ENCODE measurements at regions not wholly inside any gene's neighbourhood (a gene's known extent, or its start where the extent isn't known, plus 50 kb on each side); places are given as distances from the start of the nearest gene placed in this dataset.

GRCh38 chr5:104652271-104652861 is 1089.8 kb upstream of the NUDT12 start:
- dilution Hi-C loops (cut with MboI; ENCODE audit: extremely low pct_ligation_motif_present, low sequenced_read_pairs) (no loop called here), intact Hi-C loops (cut with micrococcal nuclease) (no loop called here)
- BruUV-seq (replicated peaks) = no TSS peak
- H3K27me3 ChIP-seq (ENCODE audit: control insufficient read depth in 2 of 2, insufficient read depth in 2 of 2, low read length in 2 of 2) = no peaks in the 10 kb centered on the region
- no peak overlapping the region for H3K27ac ChIP-seq (ENCODE audit: insufficient read depth, low read depth, low read length)
- TF ChIP-seq GATA2 (IDR thresholded peaks at IDR 0.05; ENCODE audit: insufficient read depth, insufficient read length, low read depth, low read length) (no peak), POLR2A (IDR thresholded peaks at IDR 0.05; ENCODE audit: low read depth, low read length) (no peak), POLR2AphosphoS5 (IDR thresholded peaks at IDR 0.05; ENCODE audit: insufficient read depth, low read depth, low read length) (no peak), JUN (IDR thresholded peaks at IDR 0.05; ENCODE audit: borderline replicate concordance, insufficient read depth, insufficient read length, low read depth) (no peak), FOS (IDR thresholded peaks at IDR 0.05; ENCODE audit: borderline replicate concordance, insufficient read depth, low read length) (no peak), MAX (IDR thresholded peaks at IDR 0.05; ENCODE audit: insufficient read depth, insufficient read length) (no peak)
- no peaks in the 10 kb centered on the region for H3K79me2 ChIP-seq (ENCODE audit: control insufficient read depth, insufficient read depth, low read length)
- no peaks in the 10 kb centered on the region for H3K9me1 ChIP-seq (replicated peaks; ENCODE audit: control insufficient read depth, extremely low read depth, insufficient read depth, low read length)
- POLR2A ChIA-PET = no interaction called here
- no peaks in the 10 kb centered on the region for H3K4me1 ChIP-seq (ENCODE audit: control insufficient read depth, extremely low read depth, insufficient read depth, low read length)
- DNase-seq (ENCODE audit: low read depth, low spot score) (peak; percentile 50), FAIRE-seq (no peak)
- CTCF ChIA-PET = no interaction called here
- H4K20me1 ChIP-seq (replicated peaks; ENCODE audit: control insufficient read depth, extremely low read depth, insufficient read depth, low read length) = no peaks in the 10 kb centered on the region
- no peak overlapping the region for H3K4me3 ChIP-seq (replicated peaks in 1 of 3; ENCODE audit: insufficient read depth in 1 of 3, low read depth in 1 of 3, low read length in 3 of 3)
- H3K36me3 ChIP-seq (ENCODE audit: control insufficient read depth in 2 of 2, extremely low read depth in 1 of 2, insufficient read depth in 2 of 2, low read length in 2 of 2) = no peaks in the 10 kb centered on the region
- no peak overlapping the region for H3K9ac ChIP-seq (replicated peaks; ENCODE audit: extremely low read depth, insufficient read depth, low read length)
- no peaks in the 10 kb centered on the region for H3K9me3 ChIP-seq (replicated peaks; ENCODE audit: control insufficient read depth, insufficient read depth, low read length)
- H3K4me2 ChIP-seq (ENCODE audit: insufficient read depth, low read length) = no peak overlapping the region
- no peak overlapping the region for H2AFZ ChIP-seq (ENCODE audit: low read depth, low read length)

- intact Hi-C loops (cut with micrococcal nuclease) = no loop called here
- no peaks in the 10 kb centered on the region for H3K27me3 ChIP-seq (ENCODE audit: control insufficient read depth in 2 of 2, insufficient read depth in 2 of 2, low read length in 2 of 2)
- no peaks in the 10 kb centered on the region for H3K9me3 ChIP-seq (replicated peaks; ENCODE audit: control insufficient read depth, insufficient read depth, low read length)
- dilution Hi-C loops (cut with MboI; ENCODE audit: extremely low pct_ligation_motif_present, low sequenced_read_pairs) = no loop called here
- POLR2A ChIA-PET = no interaction called here
- TF ChIP-seq POLR2AphosphoS5 (IDR thresholded peaks at IDR 0.05; ENCODE audit: insufficient read depth, low read depth, low read length) (no peak), GATA2 (IDR thresholded peaks at IDR 0.05; ENCODE audit: insufficient read depth, insufficient read length, low read depth, low read length) (no peak), JUN (IDR thresholded peaks at IDR 0.05; ENCODE audit: borderline replicate concordance, insufficient read depth, insufficient read length, low read depth) (no peak)
- FAIRE-seq = no peak
- no peak overlapping the region for H2AFZ ChIP-seq (ENCODE audit: low read depth, low read length)
- no TSS peak for BruUV-seq (replicated peaks)
- H4K20me1 ChIP-seq (replicated peaks; ENCODE audit: control insufficient read depth, extremely low read depth, insufficient read depth, low read length) = no peaks in the 10 kb centered on the region
- H3K4me3 ChIP-seq (replicated peaks in 1 of 3; ENCODE audit: insufficient read depth in 1 of 3, low read depth in 1 of 3, low read length in 3 of 3) = no peak overlapping the region
- H3K36me3 ChIP-seq (ENCODE audit: control insufficient read depth in 2 of 2, extremely low read depth in 1 of 2, insufficient read depth in 2 of 2, low read length in 2 of 2) = no peaks in the 10 kb centered on the region
- H3K4me1 ChIP-seq (ENCODE audit: control insufficient read depth, extremely low read depth, insufficient read depth, low read length) = no peaks in the 10 kb centered on the region
- H3K79me2 ChIP-seq (ENCODE audit: control insufficient read depth, insufficient read depth, low read length) = no peaks in the 10 kb centered on the region
- DNase-seq (ENCODE audit: low read depth, low spot score) = no peak
- no peaks in the 10 kb centered on the region for H3K9me1 ChIP-seq (replicated peaks; ENCODE audit: control insufficient read depth, extremely low read depth, insufficient read depth, low read length)
- no peak overlapping the region for H3K9ac ChIP-seq (replicated peaks; ENCODE audit: extremely low read depth, insufficient read depth, low read length)
- CTCF ChIA-PET = no interaction called here
- no peak overlapping the region for H3K27ac ChIP-seq (ENCODE audit: insufficient read depth, low read depth, low read length)
- H3K4me2 ChIP-seq (ENCODE audit: insufficient read depth, low read length) = no peak overlapping the region
These were observed 1087.9 kb upstream of the NUDT12 start for GRCh38 chr5:104650313-104651055.

Measured in endothelial cell of umbilical vein (primary cell).